ENCODE measurements at regions not wholly inside any gene's neighbourhood (a gene's known extent, or its start where the extent isn't known, plus 50 kb on each side); places are given as distances from the start of the nearest gene placed in this dataset.

DNA sequence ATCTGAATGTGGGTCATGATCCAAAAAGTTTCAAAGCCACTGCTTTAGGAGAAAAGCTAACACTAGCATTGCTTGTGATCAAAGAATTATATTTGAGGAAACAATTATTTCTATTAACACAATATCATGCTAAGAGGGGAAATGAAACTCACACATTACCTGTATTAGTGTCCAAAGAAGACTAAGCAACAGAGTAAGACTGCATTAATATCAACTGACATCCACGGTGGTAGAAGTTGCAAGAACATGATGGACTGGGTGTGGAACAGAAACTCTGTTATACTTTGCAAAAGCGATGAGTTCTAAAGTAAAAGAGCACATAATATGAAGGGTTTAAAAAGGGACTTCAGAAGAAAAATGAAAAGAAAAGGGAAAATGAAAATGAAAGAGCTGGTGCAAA, 648.3 kb upstream of the NECTIN3 start:
- TF ChIP-seq, protein P1, sequence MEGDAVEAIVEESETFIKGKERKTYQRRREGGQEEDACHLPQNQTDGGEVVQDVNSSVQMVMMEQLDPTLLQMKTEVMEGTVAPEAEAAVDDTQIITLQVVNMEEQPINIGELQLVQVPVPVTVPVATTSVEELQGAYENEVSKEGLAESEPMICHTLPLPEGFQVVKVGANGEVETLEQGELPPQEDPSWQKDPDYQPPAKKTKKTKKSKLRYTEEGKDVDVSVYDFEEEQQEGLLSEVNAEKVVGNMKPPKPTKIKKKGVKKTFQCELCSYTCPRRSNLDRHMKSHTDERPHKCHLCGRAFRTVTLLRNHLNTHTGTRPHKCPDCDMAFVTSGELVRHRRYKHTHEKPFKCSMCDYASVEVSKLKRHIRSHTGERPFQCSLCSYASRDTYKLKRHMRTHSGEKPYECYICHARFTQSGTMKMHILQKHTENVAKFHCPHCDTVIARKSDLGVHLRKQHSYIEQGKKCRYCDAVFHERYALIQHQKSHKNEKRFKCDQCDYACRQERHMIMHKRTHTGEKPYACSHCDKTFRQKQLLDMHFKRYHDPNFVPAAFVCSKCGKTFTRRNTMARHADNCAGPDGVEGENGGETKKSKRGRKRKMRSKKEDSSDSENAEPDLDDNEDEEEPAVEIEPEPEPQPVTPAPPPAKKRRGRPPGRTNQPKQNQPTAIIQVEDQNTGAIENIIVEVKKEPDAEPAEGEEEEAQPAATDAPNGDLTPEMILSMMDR (IDR thresholded peaks at IDR 0.05; ENCODE audit: poor library complexity) = no peak
- no peak for TF ChIP-seq EZH2 (IDR thresholded peaks at IDR 0.05; ENCODE audit: borderline replicate concordance)
